ENCODE measurements at regions not wholly inside any gene's neighbourhood (a gene's known extent, or its start where the extent isn't known, plus 50 kb on each side); places are given as distances from the start of the nearest gene placed in this dataset.

- H3K9me3 ChIP-seq (ENCODE audit: control insufficient read depth, low read depth, low read length), result no peaks in the 10 kb centered on the region
- DNase-seq, result no peak
- H3K36me3 ChIP-seq (ENCODE audit: control insufficient read depth, insufficient read depth, low read length), result no peaks in the 10 kb centered on the region
- H3K27ac ChIP-seq (ENCODE audit: low read length), result no peak overlapping the region
- H3K4me1 ChIP-seq (ENCODE audit: control insufficient read depth, insufficient read depth, low read length), result no peaks in the 10 kb centered on the region
- 100% methylated on average over 1 of the region's 1 CpG for WGBS (ENCODE audit: insufficient coverage, low lambda C conversion rate)
- H3K4me3 ChIP-seq (ENCODE audit: low read length), result no peak overlapping the region
- H3K27me3 ChIP-seq (ENCODE audit: control insufficient read depth, insufficient read depth, low read length), result no peaks in the 10 kb centered on the region
Measured at GRCh38 chr2:133809485-133809884, 241.2 kb upstream of the NCKAP5 start.

GRCh38 chr2:133810559-133810958, 242.3 kb upstream of the NCKAP5 start:
- DNase-seq, result no peak
- Histone ChIP-seq H3K9me3 (ENCODE audit: control insufficient read depth, low read depth, low read length) (no peaks in the 10 kb centered on the region), H3K36me3 (ENCODE audit: control insufficient read depth, insufficient read depth, low read length) (no peaks in the 10 kb centered on the region), H3K4me3 (ENCODE audit: low read length) (no peak overlapping the region), H3K27ac (ENCODE audit: low read length) (no peak overlapping the region), H3K27me3 (ENCODE audit: control insufficient read depth, insufficient read depth, low read length) (no peaks in the 10 kb centered on the region), H3K4me1 (ENCODE audit: control insufficient read depth, insufficient read depth, low read length) (no peaks in the 10 kb centered on the region)
- WGBS (ENCODE audit: insufficient coverage, low lambda C conversion rate), result 69% methylated on average over 2 of the region's 2 CpGs

DNA sequence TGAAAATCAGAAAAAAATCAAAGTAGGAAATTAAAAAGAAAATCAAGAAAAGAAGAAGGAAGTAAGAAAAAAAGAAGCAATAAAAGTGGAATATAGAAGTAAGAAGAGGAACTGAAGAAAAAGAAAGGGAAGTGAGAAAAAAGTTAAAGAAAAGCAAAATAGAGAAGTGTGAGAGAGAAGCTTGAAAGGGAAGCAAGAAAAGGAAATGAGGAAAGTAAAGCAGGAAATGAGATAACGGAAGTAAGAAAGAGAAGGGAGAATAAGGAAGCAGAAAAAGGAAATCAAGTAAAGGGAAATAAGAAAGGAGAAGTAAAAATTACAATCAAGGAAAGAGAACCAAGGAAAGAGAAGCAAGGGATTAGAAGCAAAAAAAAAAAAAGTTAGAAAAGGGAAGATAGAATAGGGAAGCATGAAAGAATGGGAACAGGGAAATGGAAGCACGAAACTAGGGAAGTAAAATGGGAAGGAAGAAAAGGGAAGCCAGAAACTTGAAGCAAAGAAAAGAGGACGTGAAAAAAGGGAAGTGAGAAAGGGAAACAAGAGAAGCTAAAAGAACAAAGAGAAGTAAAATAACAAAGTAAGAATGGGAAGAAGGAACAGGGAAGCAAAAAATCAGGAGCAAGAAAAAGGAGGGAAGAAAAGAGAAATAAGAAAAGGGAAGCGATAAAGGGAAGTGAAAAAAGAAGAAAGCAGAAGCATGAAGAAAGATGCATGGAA, 243.3 kb upstream of the NCKAP5 start:
- WGBS (ENCODE audit: insufficient coverage, low lambda C conversion rate), result 92% methylated on average over 4 of the region's 4 CpGs
- Histone ChIP-seq H3K36me3 (ENCODE audit: control insufficient read depth, insufficient read depth, low read length) (no peaks in the 10 kb centered on the region), H3K27ac (ENCODE audit: low read length) (no peak overlapping the region), H3K4me1 (ENCODE audit: control insufficient read depth, insufficient read depth, low read length) (no peaks in the 10 kb centered on the region), H3K27me3 (ENCODE audit: control insufficient read depth, insufficient read depth, low read length) (no peaks in the 10 kb centered on the region), H3K4me3 (ENCODE audit: low read length) (no peak overlapping the region), H3K9me3 (ENCODE audit: control insufficient read depth, low read depth, low read length) (no peaks in the 10 kb centered on the region)
- DNase-seq, result no peak

GRCh38 chr2:133812826-133813617, 244.8 kb upstream of the NCKAP5 start:
- no CpG with 5 or more reads among the region's 4 CpGs for WGBS (ENCODE audit: insufficient coverage, low lambda C conversion rate)
- Histone ChIP-seq H3K36me3 (ENCODE audit: control insufficient read depth, insufficient read depth, low read length) (no peaks in the 10 kb centered on the region), H3K27me3 (ENCODE audit: control insufficient read depth, insufficient read depth, low read length) (no peaks in the 10 kb centered on the region), H3K27ac (ENCODE audit: low read length) (no peak overlapping the region), H3K9me3 (ENCODE audit: control insufficient read depth, low read depth, low read length) (no peaks in the 10 kb centered on the region), H3K4me1 (ENCODE audit: control insufficient read depth, insufficient read depth, low read length) (no peaks in the 10 kb centered on the region), H3K4me3 (ENCODE audit: low read length) (no peak overlapping the region)
- no peak for DNase-seq

DNA sequence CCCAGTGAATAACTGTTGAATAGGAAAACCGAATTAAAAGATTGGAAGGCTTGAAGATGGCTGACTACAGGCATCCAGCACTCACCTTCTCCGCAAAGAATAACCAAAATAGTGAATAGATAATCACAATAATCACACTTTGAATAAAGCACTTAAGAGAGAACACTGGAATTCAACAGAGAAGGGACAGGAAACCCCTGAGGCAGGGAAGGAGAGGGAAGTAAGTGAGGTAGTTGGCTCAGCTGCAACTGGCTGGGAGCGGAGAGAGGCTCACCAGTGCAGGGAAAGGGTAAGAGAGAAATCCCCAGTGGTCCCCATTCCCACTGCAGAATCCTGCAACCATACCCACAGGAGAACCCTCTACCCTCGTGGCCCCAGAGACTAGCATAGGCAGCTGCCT, 246.6 kb upstream of the NCKAP5 start:
- whole genome bisulfite sequencing (ENCODE audit: insufficient coverage, low lambda C conversion rate), result 94% methylated on average over 2 of the region's 4 CpGs
- H3K27ac ChIP-seq (ENCODE audit: low read length), result no peak overlapping the region
- no peak overlapping the region for H3K4me3 ChIP-seq (ENCODE audit: low read length)
- H3K9me3 ChIP-seq (ENCODE audit: control insufficient read depth, low read depth, low read length), result no peaks in the 10 kb centered on the region
- no peaks in the 10 kb centered on the region for H3K4me1 ChIP-seq (ENCODE audit: control insufficient read depth, insufficient read depth, low read length)
- no peaks in the 10 kb centered on the region for H3K36me3 ChIP-seq (ENCODE audit: control insufficient read depth, insufficient read depth, low read length)
- H3K27me3 ChIP-seq (ENCODE audit: control insufficient read depth, insufficient read depth, low read length), result no peaks in the 10 kb centered on the region
- DNase-seq, result no peak

DNA sequence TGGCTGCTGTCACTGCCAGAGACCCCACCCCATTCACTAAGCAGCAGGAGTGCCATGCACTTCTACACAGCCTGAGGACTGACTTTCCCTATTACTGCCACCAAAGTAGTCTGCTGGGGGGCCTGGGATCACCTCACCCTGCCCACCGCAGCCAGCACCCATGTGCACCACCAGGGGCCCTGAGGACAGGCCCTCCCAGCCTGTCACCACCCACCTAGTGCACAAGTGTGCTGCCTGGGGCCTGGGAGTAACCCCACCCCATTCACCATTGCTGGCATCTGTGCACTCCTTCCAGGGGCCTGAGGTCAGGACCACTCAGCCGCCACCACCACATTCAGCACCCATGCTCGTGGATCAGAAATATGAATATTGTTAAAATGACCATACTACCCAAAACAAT, 247.8 kb upstream of the NCKAP5 start:
- no peaks in the 10 kb centered on the region for H3K4me1 ChIP-seq (ENCODE audit: control insufficient read depth, insufficient read depth, low read length)
- no peaks in the 10 kb centered on the region for H3K36me3 ChIP-seq (ENCODE audit: control insufficient read depth, insufficient read depth, low read length)
- no CpG with 5 or more reads among the region's 3 CpGs for WGBS (ENCODE audit: insufficient coverage, low lambda C conversion rate)
- no peak for DNase-seq
- H3K27me3 ChIP-seq (ENCODE audit: control insufficient read depth, insufficient read depth, low read length), result no peaks in the 10 kb centered on the region
- H3K9me3 ChIP-seq (ENCODE audit: control insufficient read depth, low read depth, low read length), result no peaks in the 10 kb centered on the region
- H3K27ac ChIP-seq (ENCODE audit: low read length), result no peak overlapping the region
- no peak overlapping the region for H3K4me3 ChIP-seq (ENCODE audit: low read length)

- no peak overlapping the region for H3K27ac ChIP-seq (ENCODE audit: low read length)
- peak in 1 of 2 donors; percentile 16 for DNase-seq
- H3K36me3 ChIP-seq (ENCODE audit: control insufficient read depth, insufficient read depth, low read length), result no peaks in the 10 kb centered on the region
- H3K27me3 ChIP-seq (ENCODE audit: control insufficient read depth, insufficient read depth, low read length), result no peaks in the 10 kb centered on the region
- no peaks in the 10 kb centered on the region for H3K4me1 ChIP-seq (ENCODE audit: control insufficient read depth, insufficient read depth, low read length)
- H3K4me3 ChIP-seq (ENCODE audit: low read length), result no peak overlapping the region
- no CpG with 5 or more reads among the region's 9 CpGs for WGBS (ENCODE audit: insufficient coverage, low lambda C conversion rate)
- H3K9me3 ChIP-seq (ENCODE audit: control insufficient read depth, low read depth, low read length), result no peaks in the 10 kb centered on the region
Measured at GRCh38 chr2:133817680-133818566, 249.7 kb upstream of the NCKAP5 start.

DNA sequence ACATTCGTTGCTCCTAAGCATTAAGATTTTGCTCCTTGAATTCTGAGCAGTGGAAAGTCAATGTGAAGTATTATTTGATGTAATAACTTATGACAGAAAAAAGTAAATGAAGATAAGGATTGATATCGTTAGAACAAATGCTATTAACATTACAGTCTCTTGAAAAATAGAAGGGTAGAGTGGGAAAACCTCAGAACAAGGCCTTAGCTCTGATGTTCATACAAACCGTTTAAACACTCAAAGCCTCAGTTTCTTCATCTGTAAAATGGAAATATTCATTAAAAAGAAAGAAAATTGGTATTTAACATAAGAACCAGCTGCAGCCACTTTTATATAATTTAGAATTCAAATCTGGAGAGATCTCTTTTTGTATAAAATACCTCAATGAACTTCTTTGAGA, 250.4 kb upstream of the NCKAP5 start:
- no peaks in the 10 kb centered on the region for H3K36me3 ChIP-seq (ENCODE audit: control insufficient read depth, insufficient read depth, low read length)
- WGBS (ENCODE audit: insufficient coverage, low lambda C conversion rate), result 13% methylated on average over 2 of the region's 3 CpGs
- no peak overlapping the region for H3K27ac ChIP-seq (ENCODE audit: low read length)
- no peak overlapping the region for H3K4me3 ChIP-seq (ENCODE audit: low read length)
- H3K27me3 ChIP-seq (ENCODE audit: control insufficient read depth, insufficient read depth, low read length), result no peaks in the 10 kb centered on the region
- H3K9me3 ChIP-seq (ENCODE audit: control insufficient read depth, low read depth, low read length), result no peaks in the 10 kb centered on the region
- no peaks in the 10 kb centered on the region for H3K4me1 ChIP-seq (ENCODE audit: control insufficient read depth, insufficient read depth, low read length)
- DNase-seq, result no peak

GRCh38 chr2:133819906-133820305, 251.6 kb upstream of the NCKAP5 start:
- Histone ChIP-seq H3K9me3 (ENCODE audit: control insufficient read depth, low read depth, low read length) (no peaks in the 10 kb centered on the region), H3K27me3 (ENCODE audit: control insufficient read depth, insufficient read depth, low read length) (no peaks in the 10 kb centered on the region), H3K36me3 (ENCODE audit: control insufficient read depth, insufficient read depth, low read length) (no peaks in the 10 kb centered on the region), H3K27ac (ENCODE audit: low read length) (no peak overlapping the region), H3K4me1 (ENCODE audit: control insufficient read depth, insufficient read depth, low read length) (no peaks in the 10 kb centered on the region), H3K4me3 (ENCODE audit: low read length) (no peak overlapping the region)
- WGBS (ENCODE audit: insufficient coverage, low lambda C conversion rate), result no CpG with 5 or more reads among the region's 4 CpGs
- no peak for DNase-seq

DNA sequence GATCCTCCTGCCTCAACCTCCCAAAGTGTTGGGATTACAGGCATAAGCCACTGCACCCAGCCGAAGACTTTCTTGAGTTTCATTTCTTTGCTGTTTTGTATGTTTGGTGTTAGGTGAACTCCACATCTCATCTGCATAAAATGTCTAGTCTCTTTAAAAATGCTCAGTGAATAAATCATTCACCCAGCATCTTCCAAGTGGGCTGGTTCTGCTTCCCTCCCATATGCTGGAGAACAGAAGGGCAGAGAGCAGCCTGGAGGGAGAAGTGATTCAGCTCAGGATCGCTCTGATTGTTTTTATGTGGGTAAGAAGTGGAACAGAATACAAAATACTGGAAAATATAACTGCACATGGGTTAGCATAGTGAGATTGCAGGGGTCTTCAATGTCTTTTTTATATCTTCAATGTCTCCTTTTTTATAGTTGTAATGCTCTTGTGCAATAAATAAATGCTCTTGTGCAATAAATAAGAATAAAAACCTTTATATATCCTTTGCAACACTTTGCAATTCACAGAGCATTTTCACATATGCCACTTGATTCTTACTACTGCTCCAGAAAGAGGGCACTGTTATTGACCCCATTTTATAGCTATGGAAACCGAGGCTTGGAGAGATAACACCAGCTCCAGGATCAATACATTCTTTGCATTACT, 253.0 kb upstream of the NCKAP5 start:
- Histone ChIP-seq H3K36me3 (ENCODE audit: control insufficient read depth, insufficient read depth, low read length) (no peaks in the 10 kb centered on the region), H3K4me1 (ENCODE audit: control insufficient read depth, insufficient read depth, low read length) (no peaks in the 10 kb centered on the region), H3K4me3 (ENCODE audit: low read length) (no peak overlapping the region), H3K27ac (ENCODE audit: low read length) (no peak overlapping the region), H3K9me3 (ENCODE audit: control insufficient read depth, low read depth, low read length) (no peaks in the 10 kb centered on the region), H3K27me3 (ENCODE audit: control insufficient read depth, insufficient read depth, low read length) (no peaks in the 10 kb centered on the region)
- no CpG with 5 or more reads among the region's 3 CpGs for WGBS (ENCODE audit: insufficient coverage, low lambda C conversion rate)
- DNase-seq, result no peak

Measured in large intestine (tissue), 3 donors.